Spinal cord (tissue), 9 donors: ENCODE measurements at regions not wholly inside any gene's neighbourhood (a gene's known extent, or its start where the extent isn't known, plus 50 kb on each side); places are given as distances from the start of the nearest gene placed in this dataset.
A peak's percentile ranks its signal among the peaks of the same experiment; 100 is the strongest.

Experiments used
- DNase-seq, 6 donors: peaks; one replicate each; pipeline versions ENCODE4 v3.0.0 to v3.0.0-alpha.2; 2013 to 2015; ENCODE audit warnings: low spot score in 6 of 6, low read depth in 4 of 6
- H3K27ac ChIP-seq: one replicate; pipeline ENCODE4 v1.5.1; 2013; ENCODE audit warnings: low read depth, low read length, control low read depth
- H3K27me3 ChIP-seq: one replicate; pipeline ENCODE4 v1.6.1; 2013; ENCODE audit warnings: low read length; ENCODE audit not compliant: control insufficient read depth, insufficient read depth
- H3K36me3 ChIP-seq: one replicate; pipeline ENCODE4 v1.6.1; 2013; ENCODE audit warnings: low read length; ENCODE audit not compliant: control insufficient read depth, insufficient read depth
- H3K4me1 ChIP-seq: one replicate; pipeline ENCODE4 v1.6.1; 2013; ENCODE audit warnings: low read length; ENCODE audit not compliant: control insufficient read depth, insufficient read depth
- H3K4me3 ChIP-seq: one replicate; pipeline ENCODE4 v1.5.1; 2013; ENCODE audit warnings: low read depth, low read length, control low read depth
- H3K9me3 ChIP-seq: one replicate; pipeline ENCODE4 v1.6.1; 2013; ENCODE audit warnings: low read length; ENCODE audit not compliant: control insufficient read depth, insufficient read depth
- WGBS: methylation state at CpG from one replicate; pipeline ENCODE4 v1.1.5; 2013; ENCODE audit warnings: missing lambda C conversion rate; ENCODE audit not compliant: insufficient coverage; 5-methylcytosine and 5-hydroxymethylcytosine counted together
- donor health status: healthy.

- Histone ChIP-seq H3K4me3 (no peak overlapping the region), H3K36me3 (no peaks in the 10 kb centered on the region), H3K27ac (no peak overlapping the region), H3K4me1 (no peaks in the 10 kb centered on the region), H3K9me3 (no peaks in the 10 kb centered on the region), H3K27me3 (no peaks in the 10 kb centered on the region)
- no CpG with 5 or more reads among the region's 2 CpGs for WGBS
- DNase-seq = no peak
Observed at GRCh38 chr10:23675585-23675984, 236.7 kb downstream of the OTUD1 start.

GRCh38 chr10:23676296-23676695, 237.4 kb downstream of the OTUD1 start:
- H3K36me3 ChIP-seq = no peaks in the 10 kb centered on the region
- DNase-seq = peak in 2 of 6 donors; percentile 7 to 22
- WGBS = 92% methylated on average over 1 of the region's 2 CpGs
- H3K27me3 ChIP-seq = no peaks in the 10 kb centered on the region
- H3K4me1 ChIP-seq = no peaks in the 10 kb centered on the region
- no peak overlapping the region for H3K4me3 ChIP-seq
- H3K27ac ChIP-seq = no peak overlapping the region
- no peaks in the 10 kb centered on the region for H3K9me3 ChIP-seq

- Histone ChIP-seq H3K4me3 (no peak overlapping the region), H3K27me3 (no peaks in the 10 kb centered on the region), H3K9me3 (no peaks in the 10 kb centered on the region), H3K27ac (no peak overlapping the region), H3K36me3 (no peaks in the 10 kb centered on the region), H3K4me1 (no peaks in the 10 kb centered on the region)
- no peak for DNase-seq
- 93% methylated on average over 2 of the region's 5 CpGs for WGBS
Observed at GRCh38 chr10:23686722-23687121, 247.8 kb downstream of the OTUD1 start.

- no peaks in the 10 kb centered on the region for H3K9me3 ChIP-seq
- no peak overlapping the region for H3K4me3 ChIP-seq
- no peaks in the 10 kb centered on the region for H3K36me3 ChIP-seq
- DNase-seq = peak in 1 of 6 donors; percentile 14
- H3K27ac ChIP-seq = no peak overlapping the region
- H3K4me1 ChIP-seq = peaks cover 30% of the 10 kb centered on the region
- peaks cover 41% of the 10 kb centered on the region for H3K27me3 ChIP-seq
- WGBS = no CpG with 5 or more reads among the region's 7 CpGs
Observed at GRCh38 chr10:23692736-23693135, 253.9 kb downstream of the OTUD1 start.

- no peak overlapping the region for H3K27ac ChIP-seq
- under 1% methylated on average over 21 of the region's 23 CpGs for WGBS
- peaks cover 41% of the 10 kb centered on the region for H3K27me3 ChIP-seq
- H3K4me3 ChIP-seq = no peak overlapping the region
- peaks cover 30% of the 10 kb centered on the region for H3K4me1 ChIP-seq
- H3K36me3 ChIP-seq = no peaks in the 10 kb centered on the region
- DNase-seq = peak in 2 of 6 donors; percentile 36 to 51
- no peaks in the 10 kb centered on the region for H3K9me3 ChIP-seq
Observed at GRCh38 chr10:23693501-23693901, 254.6 kb downstream of the OTUD1 start.

- no peaks in the 10 kb centered on the region for H3K36me3 ChIP-seq
- DNase-seq = peak in 1 of 6 donors; percentile 52
- H3K4me3 ChIP-seq = peak overlapping the region; percentile 37
- H3K27me3 ChIP-seq = peaks cover 41% of the 10 kb centered on the region
- H3K27ac ChIP-seq = no peak overlapping the region
- H3K9me3 ChIP-seq = no peaks in the 10 kb centered on the region
- WGBS = under 1% methylated on average over 18 of the region's 18 CpGs
- peaks cover 30% of the 10 kb centered on the region for H3K4me1 ChIP-seq
Observed at GRCh38 chr10:23693925-23694324, 255.1 kb downstream of the OTUD1 start.

- Histone ChIP-seq H3K27ac (no peak overlapping the region), H3K4me1 (peaks cover 30% of the 10 kb centered on the region), H3K27me3 (peaks cover 41% of the 10 kb centered on the region), H3K4me3 (peak overlapping the region; percentile 37), H3K9me3 (no peaks in the 10 kb centered on the region), H3K36me3 (no peaks in the 10 kb centered on the region)
- DNase-seq = peak; percentile 18 to 86 (median 36)
- WGBS = under 1% methylated on average over 27 of the region's 49 CpGs
Observed at GRCh38 chr10:23694446-23694920, 255.6 kb downstream of the OTUD1 start.

GRCh38 chr10:23694921-23695824, 256.3 kb downstream of the OTUD1 start:
- Histone ChIP-seq H3K27ac (no peak overlapping the region), H3K27me3 (peaks cover 41% of the 10 kb centered on the region)
- DNase-seq = peak in 2 of 6 donors; percentile 7 to 20

GRCh38 chr10:23695825-23696420, 257.0 kb downstream of the OTUD1 start:
- H3K27me3 ChIP-seq = peaks cover 41% of the 10 kb centered on the region
- DNase-seq = peak in 1 of 6 donors; percentile 5
- H3K36me3 ChIP-seq = no peaks in the 10 kb centered on the region
- H3K9me3 ChIP-seq = no peaks in the 10 kb centered on the region
- peak overlapping the region; percentile 37 for H3K4me3 ChIP-seq
- H3K4me1 ChIP-seq = peaks cover 30% of the 10 kb centered on the region
- H3K27ac ChIP-seq = no peak overlapping the region
- WGBS = under 1% methylated on average over 28 of the region's 36 CpGs

More at GRCh38 chr10:23694921-23695824, 256.3 kb downstream of the OTUD1 start:
- Histone ChIP-seq H3K4me1 (peaks cover 30% of the 10 kb centered on the region), H3K9me3 (no peaks in the 10 kb centered on the region), H3K4me3 (peak overlapping the region; percentile 37), H3K36me3 (no peaks in the 10 kb centered on the region)
- under 1% methylated on average over 63 of the region's 63 CpGs for WGBS
